ENCODE measurements at regions not wholly inside any gene's neighbourhood (a gene's known extent, or its start where the extent isn't known, plus 50 kb on each side); places are given as distances from the start of the nearest gene placed in this dataset.
"Not testable (repeated sequence)": the region's sequence is repeated elsewhere in the genome, so short reads cannot be mapped to it uniquely, and the experiment has no call there.

- DNase-seq: not testable (repeated sequence)
Observed at GRCh38 chr21:27317601-27318000, 350.7 kb upstream of the ADAMTS5 start.

DNA sequence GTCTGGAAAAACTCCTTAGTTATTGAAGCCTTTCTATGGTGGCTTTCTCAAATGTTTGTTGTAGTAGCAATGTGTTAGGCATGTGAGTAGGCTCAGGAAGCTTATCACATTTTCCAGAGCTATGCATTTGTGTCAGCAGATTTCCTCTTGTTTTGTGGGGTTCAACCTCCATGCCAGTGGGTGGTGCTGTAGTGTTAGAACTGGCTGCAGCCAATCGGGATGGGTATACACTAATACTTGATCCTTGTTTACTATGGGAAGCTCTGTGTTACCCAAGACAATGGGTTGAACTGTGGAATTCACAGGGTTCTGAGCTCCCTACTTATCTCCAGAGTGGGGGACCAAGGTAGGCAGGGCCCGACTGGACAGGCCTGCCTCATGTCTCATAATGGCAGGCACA lies 348.5 kb upstream of the ADAMTS5 start:
- DNase-seq: peak; percentile 7

DNA sequence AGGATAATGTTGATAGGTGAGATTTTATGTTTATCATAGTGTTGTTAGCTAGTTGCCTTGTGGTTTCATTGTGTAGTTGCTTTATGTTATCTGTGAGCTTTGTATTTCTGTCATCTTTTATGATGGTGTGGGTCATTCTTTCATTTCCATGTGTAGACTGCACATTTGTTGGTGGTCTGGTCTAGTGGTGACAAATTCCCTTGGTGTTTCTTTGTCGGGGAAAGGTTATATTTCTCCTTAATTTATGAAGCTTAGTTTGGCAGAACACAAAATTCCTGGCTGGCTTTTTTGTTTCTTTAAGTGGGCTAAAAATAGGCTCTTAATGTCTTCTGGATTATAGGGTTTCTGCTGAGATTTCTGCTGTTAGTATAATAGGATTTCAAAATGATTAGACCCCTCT lies 347.2 kb upstream of the ADAMTS5 start:
- no peak for DNase-seq

GRCh38 chr21:27306791-27307775 lies 340.2 kb upstream of the ADAMTS5 start:
- DNase-seq: no peak

DNA sequence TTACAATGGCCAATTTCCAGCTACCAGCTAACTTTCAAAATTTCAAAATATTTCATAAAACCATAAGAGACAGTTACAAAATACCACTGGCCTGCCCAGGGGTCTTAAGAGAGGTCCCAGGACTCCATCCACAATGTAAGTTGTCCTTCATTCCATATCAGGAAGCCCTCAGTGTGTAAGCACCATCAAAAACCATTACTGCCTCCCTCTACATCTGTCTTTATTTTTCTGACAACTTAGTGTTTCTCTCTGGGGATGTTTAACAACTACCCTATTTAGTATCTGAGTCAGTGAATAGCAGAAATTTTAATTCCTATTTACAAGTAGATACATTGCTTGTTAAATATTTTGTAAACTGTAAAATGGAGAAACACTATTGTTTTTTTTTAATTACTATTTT lies 339.3 kb upstream of the ADAMTS5 start:
- no peak for DNase-seq

DNA sequence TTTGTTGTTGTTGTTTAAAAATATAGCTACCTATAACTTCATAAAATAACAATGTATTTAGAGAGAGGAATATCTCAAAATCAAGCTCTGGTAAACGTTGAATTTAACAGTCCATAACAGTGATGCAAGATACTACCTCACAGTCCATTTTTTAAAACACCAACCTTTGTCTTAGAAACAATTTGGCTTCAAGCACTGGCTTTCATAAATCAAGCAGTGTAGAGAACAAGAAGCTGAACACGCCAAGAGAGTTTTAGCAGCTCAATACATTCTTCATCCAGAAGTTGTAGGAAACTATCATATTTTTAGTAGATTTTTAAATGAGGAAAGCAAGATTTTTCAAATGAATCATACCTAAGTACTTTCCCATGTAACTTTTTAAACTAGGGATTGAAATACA lies 334.3 kb upstream of the ADAMTS5 start:
- no peak for DNase-seq

- no peak for DNase-seq
Observed at GRCh38 chr21:27300770-27301169, 333.9 kb upstream of the ADAMTS5 start.

GRCh38 chr21:27298465-27298864 lies 331.6 kb upstream of the ADAMTS5 start:
- DNase-seq: peak; percentile 7

- no peak for DNase-seq
Observed at GRCh38 chr21:27293239-27293638, 326.4 kb upstream of the ADAMTS5 start.

DNA sequence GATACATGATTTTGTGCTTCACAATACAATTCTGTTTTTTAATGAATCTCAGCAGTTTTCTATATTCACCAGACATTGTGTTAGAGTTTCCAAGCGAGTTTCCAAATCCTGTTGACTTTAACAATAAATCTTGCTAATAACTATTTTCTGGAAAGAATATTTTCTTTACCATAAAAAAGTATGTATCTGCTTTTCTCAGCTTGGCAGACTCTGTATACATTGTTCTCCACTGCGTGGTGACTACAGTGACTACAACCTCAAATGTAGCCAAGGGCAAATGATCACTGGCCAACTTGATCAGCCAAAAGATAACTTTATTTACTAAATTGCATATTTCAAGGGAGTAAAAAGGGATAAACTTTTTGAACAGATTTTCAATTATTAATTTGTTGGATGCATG lies 325.9 kb upstream of the ADAMTS5 start:
- no peak for DNase-seq

GRCh38 chr21:27292229-27292628 lies 325.3 kb upstream of the ADAMTS5 start:
- DNase-seq: no peak

- no peak for DNase-seq
Observed at GRCh38 chr21:27291006-27291405, 324.1 kb upstream of the ADAMTS5 start.

- DNase-seq: no peak
Observed at GRCh38 chr21:27290028-27290427, 323.1 kb upstream of the ADAMTS5 start.

GRCh38 chr21:27286760-27287159 lies 319.9 kb upstream of the ADAMTS5 start:
- no peak for DNase-seq

- no peak for DNase-seq
Observed at GRCh38 chr21:27277110-27277509, 310.2 kb upstream of the ADAMTS5 start.

- DNase-seq: no peak
Observed at GRCh38 chr21:27275294-27275927, 308.5 kb upstream of the ADAMTS5 start.

GRCh38 chr21:27269644-27270043 lies 302.8 kb upstream of the ADAMTS5 start:
- DNase-seq: no peak

DNA sequence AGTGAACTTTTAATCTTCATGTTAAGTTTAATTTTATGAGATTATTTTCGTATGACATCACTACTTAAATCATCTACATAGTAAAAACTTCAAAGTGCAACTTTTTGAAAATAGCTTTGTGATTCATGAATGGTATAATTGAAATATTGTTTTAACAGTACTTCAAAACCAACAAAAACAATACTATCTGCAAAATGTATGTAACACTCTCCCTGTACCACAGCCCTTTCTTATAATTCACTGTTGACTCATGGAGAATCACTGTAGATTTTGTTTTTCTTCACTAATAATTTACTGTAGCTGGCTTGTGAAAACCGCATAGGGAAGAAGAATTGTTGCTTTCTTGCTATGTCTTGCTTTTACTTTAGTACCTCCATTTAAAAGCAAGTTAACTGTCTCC lies 301.4 kb upstream of the ADAMTS5 start:
- no peak for DNase-seq

DNA sequence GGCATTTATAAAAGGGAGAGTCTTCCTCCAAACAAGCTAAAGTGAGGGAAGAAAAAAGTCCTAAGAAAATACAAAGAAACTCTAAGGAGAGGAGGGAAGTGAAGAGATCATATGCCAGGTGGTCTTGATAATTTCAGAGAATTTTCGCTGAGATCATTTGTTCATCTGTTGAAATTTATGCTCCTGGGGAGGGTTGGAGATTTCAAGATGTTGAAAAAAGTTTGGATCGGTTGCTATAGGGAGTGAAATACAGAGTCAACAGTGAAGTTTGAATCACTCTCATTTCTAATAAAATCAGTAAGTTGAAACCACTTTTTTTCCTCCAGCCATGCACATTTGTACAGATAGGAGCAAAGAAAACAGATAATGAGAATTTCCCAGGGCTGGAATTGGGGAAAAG lies 299.1 kb upstream of the ADAMTS5 start:
- DNase-seq: no peak

DNA sequence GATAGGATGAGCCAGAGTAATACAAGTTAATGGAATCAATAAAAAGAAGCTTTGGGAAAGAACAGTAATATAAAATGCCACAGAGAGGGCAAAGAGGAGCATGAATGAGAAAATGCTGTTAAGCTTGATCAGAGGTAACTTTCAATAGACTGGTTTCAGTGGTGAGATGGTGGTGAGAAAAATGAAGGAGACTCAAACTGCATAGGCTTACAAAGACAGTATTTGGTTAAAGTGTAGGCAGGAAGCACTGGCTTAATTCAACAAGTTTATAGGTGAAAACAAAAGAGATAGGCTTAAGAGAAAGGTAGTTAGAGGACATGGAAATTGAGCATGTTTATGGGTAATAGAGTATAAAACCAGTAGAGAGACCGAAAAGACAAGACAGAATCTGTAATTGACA lies 298.6 kb upstream of the ADAMTS5 start:
- no peak for DNase-seq

DNA sequence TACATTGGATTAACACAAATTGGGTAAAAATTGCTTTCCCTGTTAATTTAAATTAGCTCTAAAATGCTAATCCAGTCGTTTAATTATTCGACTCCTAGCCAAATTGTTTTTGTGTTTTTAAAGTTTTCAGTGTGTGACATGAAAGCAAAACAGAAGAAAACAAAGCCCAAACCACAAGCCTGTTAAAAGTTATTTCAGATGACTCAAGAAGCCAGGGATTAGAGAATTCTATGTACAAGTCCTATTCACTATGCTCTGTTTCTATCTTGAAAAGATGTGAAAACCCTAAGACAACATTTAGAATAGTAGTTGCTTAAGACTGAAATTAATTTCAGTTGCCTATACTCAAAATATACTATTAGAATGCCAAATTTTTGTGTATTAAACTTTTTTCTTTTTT lies 294.8 kb upstream of the ADAMTS5 start:
- no peak for DNase-seq

- no peak for DNase-seq
Observed at GRCh38 chr21:27260728-27261127, 293.8 kb upstream of the ADAMTS5 start.

- no peak for DNase-seq
Observed at GRCh38 chr21:27258742-27259448, 292.0 kb upstream of the ADAMTS5 start.
